ENCODE measurements at regions not wholly inside any gene's neighbourhood (a gene's known extent, or its start where the extent isn't known, plus 50 kb on each side); places are given as distances from the start of the nearest gene placed in this dataset.

DNA sequence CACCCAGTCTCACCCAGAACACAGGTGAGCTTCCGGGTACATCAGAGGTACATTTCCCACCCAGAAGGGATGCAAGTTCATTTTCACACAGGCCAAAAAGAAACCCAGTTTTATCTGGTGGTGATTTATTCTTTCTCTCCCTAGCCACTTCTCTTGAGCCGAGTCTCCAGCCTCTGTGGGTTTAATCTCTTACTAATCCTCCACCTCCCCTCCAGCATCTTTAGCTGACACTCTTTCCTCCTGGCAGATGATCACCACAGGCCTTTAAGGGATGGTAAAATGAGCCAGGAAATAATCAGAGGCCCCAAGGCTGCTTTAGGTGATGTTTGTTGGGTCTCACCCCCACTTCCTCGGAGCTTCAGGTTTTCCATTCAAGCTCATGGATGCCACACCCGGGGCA is 145.7 kb upstream of the DLX2 start:
- TF ChIP-seq CTCF (conservative IDR thresholded peaks at IDR 0.05; ENCODE audit: low read length) (no peak), EZH2phosphoT487 (IDR thresholded peaks at IDR 0.05; ENCODE audit: borderline replicate concordance, low read depth, low read length) (no peak)
